K562 (cell line): ENCODE measurements at regions not wholly inside any gene's neighbourhood (a gene's known extent, or its start where the extent isn't known, plus 50 kb on each side); places are given as distances from the start of the nearest gene placed in this dataset.
A peak's percentile ranks its signal among the peaks of the same experiment; 100 is the strongest.

Source experiments
- ARID1B ChIP-seq: fragments of 450-650 bp; IDR thresholded peaks from 2 replicates; pipeline ENCODE4 v1.6.1; 2016; ENCODE audit warnings: antibody characterized with exemption, mild to moderate bottlenecking, inconsistent platforms
- ARNT ChIP-seq, 2 experiments: fragments of 450-650 bp; IDR thresholded peaks; 2 replicates each; pipeline ENCODE4 v1.6.1; 2016; ENCODE audit warnings: mild to moderate bottlenecking in 1 of 2
- COPS2 ChIP-seq: fragments of 450-650 bp; conservative IDR thresholded peaks from 2 replicates; pipeline ENCODE4 v1.6.1; 2016; ENCODE audit warnings: mild to moderate bottlenecking, moderate library complexity
- CTBP1 ChIP-seq: fragments of 450-650 bp; IDR thresholded peaks from 2 replicates; pipeline ENCODE4 v1.6.1; 2016; ENCODE audit warnings: borderline replicate concordance
- ETS1 ChIP-seq: conservative IDR thresholded peaks from 2 replicates; pipeline ENCODE4 v1.6.1; 2011; ENCODE audit warnings: low read depth, mild to moderate bottlenecking, low read length; ENCODE audit not compliant: control insufficient read depth
- FOXJ3 ChIP-seq: sonication (generic); formaldehyde crosslinking; IDR thresholded peaks from 2 replicates; pipeline ENCODE4 v1.4.0; 2020; ENCODE audit warnings: mild to moderate bottlenecking, missing genetic modification reagents
- HDAC1 ChIP-seq, 2 experiments: fragments of 450-650 bp; IDR thresholded peaks; 2 replicates each; pipeline ENCODE4 v1.6.1; 2016 to 2017; ENCODE audit warnings: inconsistent platforms in 1 of 2, mild to moderate bottlenecking in 1 of 2, moderate library complexity in 1 of 2
- HIVEP1 ChIP-seq: fragments of 250-450 bp; sonication (Bioruptor Pico); IDR thresholded peaks from 2 replicates; pipeline ENCODE4 v1.4.0; 2020; ENCODE audit warnings: mild to moderate bottlenecking
- ID3 ChIP-seq, 2 experiments: fragments of 250-450 bp in 1 of 2; fragments of 450-650 bp in 1 of 2; sonication (Bioruptor Pico) in 1 of 2; IDR thresholded peaks; 2 replicates each; pipeline versions ENCODE4 v1.6.1 to v1.8.0; 2016 to 2021; ENCODE audit warnings: mild to moderate bottlenecking in 2 of 2, moderate library complexity in 2 of 2, missing compliant biosample characterization in 1 of 2, missing genetic modification characterization in 1 of 2
- KDM4B ChIP-seq, 2 experiments: fragments of 450-650 bp in 1 of 2; sonication (generic) in 1 of 2; IDR thresholded peaks; 2 replicates each; pipeline ENCODE4 v1.6.1; 2016 to 2017; ENCODE audit warnings: borderline replicate concordance in 2 of 2, antibody characterized with exemption in 1 of 2, low read depth in 1 of 2, mild to moderate bottlenecking in 1 of 2
- MCM2 ChIP-seq: fragments of 450-650 bp; IDR thresholded peaks from 2 replicates; pipeline ENCODE4 v1.6.1; 2017; ENCODE audit warnings: low read depth, mild to moderate bottlenecking
- MTA1 ChIP-seq: fragments of 450-650 bp; IDR thresholded peaks from 2 replicates; pipeline ENCODE4 v1.6.1; 2017; ENCODE audit warnings: borderline replicate concordance
- NR2C2 ChIP-seq, 2 experiments: fragments of 200-800 bp in 1 of 2; sonication (Bioruptor generic) in 1 of 2; sonication (generic) in 1 of 2; formaldehyde crosslinking in 1 of 2; IDR thresholded peaks; 2 replicates each; pipeline versions ENCODE4 v1.6.1 to v1.8.0; 2016 to 2022; ENCODE audit warnings: mild to moderate bottlenecking in 1 of 2, missing compliant biosample characterization in 1 of 2, missing genetic modification characterization in 1 of 2, missing genetic modification reagents in 1 of 2
- PHB ChIP-seq: fragments of 250-450 bp; sonication (Bioruptor Pico); IDR thresholded peaks from 2 replicates; pipeline ENCODE4 v1.5.0; 2021
- POLR3G ChIP-seq: IDR thresholded peaks from 2 replicates; pipeline ENCODE4 v1.6.1; 2011; ENCODE audit not compliant: insufficient read length, insufficient replicate concordance; ENCODE audit errors: extremely low read depth
- PTRF ChIP-seq: fragments of 450-650 bp; IDR thresholded peaks from 2 replicates; pipeline ENCODE4 v1.6.1; 2016; ENCODE audit warnings: mild to moderate bottlenecking, missing genetic modification characterization, missing compliant biosample characterization
- RB1 ChIP-seq: fragments of 450-650 bp; IDR thresholded peaks from 2 replicates; pipeline ENCODE4 v1.6.1; 2017; ENCODE audit warnings: low read depth, mild to moderate bottlenecking
- RBM17 ChIP-seq: fragments of 200-400 bp; formaldehyde crosslinking; IDR thresholded peaks from 2 replicates; pipeline ENCODE4 v1.6.1; 2017; ENCODE audit warnings: low read depth, mild to moderate bottlenecking, low read length, borderline replicate concordance
- RBM39 ChIP-seq: fragments of 200-400 bp; formaldehyde crosslinking; optimal IDR thresholded peaks from 2 replicates; pipeline ENCODE3; 2018; ENCODE audit warnings: low read depth, low read length
- STAT5A ChIP-seq: IDR thresholded peaks from 2 replicates; pipeline ENCODE4 v1.6.1; 2012; ENCODE audit warnings: low read length, inconsistent platforms, borderline replicate concordance
- SUPT5H ChIP-seq: fragments of 450-650 bp; IDR thresholded peaks from 2 replicates; pipeline ENCODE4 v1.6.1; 2016
- TEAD4 ChIP-seq, 2 experiments: sonication (generic) in 1 of 2; formaldehyde crosslinking in 1 of 2; IDR thresholded peaks; 2 replicates each; pipeline versions ENCODE4 v1.6.1 to v1.8.0; 2012 to 2022; ENCODE audit warnings: borderline replicate concordance in 1 of 2, inconsistent platforms in 1 of 2, low read length in 1 of 2, mild to moderate bottlenecking in 1 of 2, missing genetic modification reagents in 1 of 2
- TRIM28 ChIP-seq: fragments of 450-650 bp; IDR thresholded peaks from 2 replicates; pipeline ENCODE4 v1.6.1; 2017
- WHSC1 ChIP-seq: IDR thresholded peaks from one replicate; pipeline ENCODE4 v1.6.1; 2012; ENCODE audit warnings: low read length, control low read depth, inconsistent platforms
- ZFX ChIP-seq: sonication (generic); formaldehyde crosslinking; IDR thresholded peaks from 2 replicates; pipeline ENCODE4 v1.8.0; 2022; ENCODE audit warnings: mild to moderate bottlenecking, missing genetic modification reagents, moderate library complexity
- ZNF511 ChIP-seq: sonication (generic); formaldehyde crosslinking; IDR thresholded peaks from 2 replicates; pipeline ENCODE4 v1.8.0; 2022; ENCODE audit warnings: mild to moderate bottlenecking, missing genetic modification reagents
- ZNF830 ChIP-seq: fragments of 250-450 bp; sonication (Bioruptor Pico); IDR thresholded peaks from 2 replicates; pipeline ENCODE4 v1.5.0; 2021; ENCODE audit warnings: mild to moderate bottlenecking
- ZSCAN32 ChIP-seq: fragments of 450-650 bp; formaldehyde crosslinking; IDR thresholded peaks from 2 replicates; pipeline ENCODE4 v1.4.0; 2020; ENCODE audit warnings: mild to moderate bottlenecking, moderate library complexity

GRCh38 chr6:27545271-27546046 is 72.6 kb upstream of the ZNF184 start (continued):
- TF ChIP-seq ZNF511 = peak; percentile 64
- peak; percentile 44 for TF ChIP-seq POLR3G
- TF ChIP-seq TRIM28 = peak; percentile 24; the same call in 1 of the 2 replicates
- TF ChIP-seq KDM4B (IDR thresholded peaks at IDR 0.05; ENCODE audit: borderline replicate concordance in 2 of 2, low read depth in 1 of 2) = no peak; a peak in 1 of 4 replicates
- no peak for TF ChIP-seq NR2C2 (CRISPR knock-in tag; IDR thresholded peaks at IDR 0.05)
- no peak; the same call in 1 of the 2 replicates for TF ChIP-seq NR2C2 (tag; IDR thresholded peaks at IDR 0.05)
- peak; percentile 99 for TF ChIP-seq RB1
- TF ChIP-seq ARID1B = peak; percentile 21; the same call in 1 of the 2 replicates
- no peak for TF ChIP-seq ID3 (CRISPR knock-in tag; IDR thresholded peaks at IDR 0.05)
- TF ChIP-seq ID3 (tag; IDR thresholded peaks at IDR 0.05) = 0 out of 2 replicates have a peak, but pooled peaks have one; percentile 77
- no peak for TF ChIP-seq HIVEP1
- no peak for TF ChIP-seq COPS2
- TF ChIP-seq ZFX (CRISPR knock-in tag) = peak; percentile 43; the same call in 1 of the 2 replicates
- no peak for TF ChIP-seq PTRF (tag)
- TF ChIP-seq RBM17 = no peak
- no peak for TF ChIP-seq FOXJ3 (CRISPR knock-in tag)
- TF ChIP-seq ZSCAN32 (CRISPR knock-in tag) = no peak
- peak; percentile 82; the same call in 1 of the 2 replicates for TF ChIP-seq MTA1
- peak; percentile 96 for TF ChIP-seq CTBP1
- no peak for TF ChIP-seq PHB
- TF ChIP-seq WHSC1 = no peak
- TF ChIP-seq STAT5A = no peak
- no peak for TF ChIP-seq MCM2
- peak in 1 of 2 experiments; percentile 97; a peak in 1 of 4 replicates for TF ChIP-seq HDAC1 (IDR thresholded peaks at IDR 0.05)
- TF ChIP-seq ZNF830 (CRISPR knock-in tag) = peak; percentile 71; the same call in 1 of the 2 replicates
- 0 out of 2 replicates have a peak, but pooled peaks have one; percentile 13 for TF ChIP-seq SUPT5H
- peak; percentile 92 for TF ChIP-seq RBM39
- peak; percentile 90 for TF ChIP-seq TEAD4 (IDR thresholded peaks at IDR 0.05; ENCODE audit: low read length)
- TF ChIP-seq TEAD4 (CRISPR knock-in tag; IDR thresholded peaks at IDR 0.05; ENCODE audit: borderline replicate concordance) = no peak; the same call in 1 of the 2 replicates
- TF ChIP-seq ETS1 = peak; percentile 94
- TF ChIP-seq ARNT (IDR thresholded peaks at IDR 0.05) = peak; percentile 35 to 82; a peak in 3 of 4 replicates
